Right lobe of liver (tissue), 6 donors: ENCODE measurements at regions not wholly inside any gene's neighbourhood (a gene's known extent, or its start where the extent isn't known, plus 50 kb on each side); places are given as distances from the start of the nearest gene placed in this dataset.

Experiments used
- ATAC-seq, 4 donors: fragments of 200-7000 bp; cut with Tn5 transposase; one replicate each; pipeline ENCODE4 v1.9.1; 2020; ENCODE audit warnings: mild to moderate bottlenecking in 4 of 4, moderate library complexity in 4 of 4
- DNase-seq, 3 donors: peaks; one replicate each; pipeline ENCODE4 v3.0.0-alpha.2; 2020
- H3K27ac ChIP-seq, 3 donors: fragments of 200-600 bp; one replicate each; pipeline ENCODE4 v1.8.0; 2022
- H3K27me3 ChIP-seq, 2 donors: fragments of 200-600 bp; one replicate each; pipeline ENCODE4 v1.8.0; 2022
- H3K36me3 ChIP-seq, 4 donors: fragments of 200-600 bp; sonication (generic) in 1 of 4; one replicate each; pipeline versions ENCODE4 v1.5.1 to v1.8.0; 2017 to 2022; ENCODE audit warnings: control low read depth in 1 of 4
- H3K4me1 ChIP-seq, 4 donors: fragments of 200-600 bp; sonication (generic) in 1 of 4; one replicate each; pipeline versions ENCODE4 v1.5.1 to v1.8.0; 2017 to 2022; ENCODE audit warnings: control low read depth in 1 of 4
- H3K4me3 ChIP-seq, 3 donors: fragments of 200-600 bp; one replicate each; pipeline ENCODE4 v1.8.0; 2022
- H3K9me3 ChIP-seq, 4 donors: fragments of 200-600 bp; sonication (generic) in 1 of 4; one replicate each; pipeline versions ENCODE4 v1.5.1 to v1.8.0; 2017 to 2022; ENCODE audit warnings: control low read depth in 1 of 4
- POLR2A ChIP-seq: fragments of 450-650 bp; IDR thresholded peaks from one replicate; pipeline ENCODE4 v1.6.1; 2017; ENCODE audit warnings: antibody characterized with exemption, mild to moderate bottlenecking
- WGBS: methylation state at CpG from one replicate; pipeline ENCODE4 v1.1.6; 2018; ENCODE audit warnings: low coverage, low lambda C conversion rate; ENCODE audit not compliant: insufficient coverage; ENCODE audit errors: missing lambda C conversion rate; 5-methylcytosine and 5-hydroxymethylcytosine counted together
- intact Hi-C, 2 donors: fragments of 100-400 bp; cut with DNase I; formaldehyde crosslinking; loops; one replicate each; pipeline versions ENCODE4 v1.11.2 to v1.14.1; 2022
- TF ChIP-seq, protein P1 (sequence below), 4 donors: fragments of 200-600 bp in 3 of 4; fragments of 450-650 bp in 1 of 4; IDR thresholded peaks; one replicate each; pipeline versions ENCODE4 v1.5.1 to v1.8.0; 2016 to 2022; ENCODE audit warnings: antibody characterized with exemption in 4 of 4, mild to moderate bottlenecking in 2 of 4
- donor health status: DM: no; HTN: yes; CAD: no.
- donor health status: DM: no; HTN: no; CAD: no.
- donor health status: DM: no; HTN: no; CAD: no.
- donor health status: DM: no; HTN: yes; CAD: no.
- donor health status: DM: no; HTN: yes; CAD: no.

DNA sequence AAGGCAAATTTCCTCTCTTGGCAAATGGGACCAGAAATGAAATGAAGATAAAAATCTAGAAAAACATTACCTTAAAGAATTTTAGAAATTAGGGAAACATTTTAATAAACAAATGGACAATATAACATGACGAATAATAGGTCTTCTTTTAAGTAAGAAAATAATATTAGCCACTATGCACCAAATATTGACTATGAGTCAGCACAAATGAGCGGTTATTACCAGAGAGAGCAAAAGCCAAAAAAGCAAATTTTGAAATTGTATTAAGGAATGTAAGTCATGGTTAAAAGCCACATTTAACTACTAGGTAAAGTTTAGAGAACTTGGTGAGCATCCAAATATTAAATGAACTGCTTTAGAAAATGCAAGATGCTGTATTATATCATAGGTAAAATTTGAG, 376.6 kb upstream of the JAG1 start:
- no peaks in the 10 kb centered on the region for H3K4me1 ChIP-seq
- intact Hi-C loops, result no loop called here
- no peaks in the 10 kb centered on the region for H3K36me3 ChIP-seq
- H3K4me3 ChIP-seq, result no peak overlapping the region
- no peak overlapping the region for H3K27ac ChIP-seq
- TF ChIP-seq POLR2A, result no peak
- TF ChIP-seq, protein P1, sequence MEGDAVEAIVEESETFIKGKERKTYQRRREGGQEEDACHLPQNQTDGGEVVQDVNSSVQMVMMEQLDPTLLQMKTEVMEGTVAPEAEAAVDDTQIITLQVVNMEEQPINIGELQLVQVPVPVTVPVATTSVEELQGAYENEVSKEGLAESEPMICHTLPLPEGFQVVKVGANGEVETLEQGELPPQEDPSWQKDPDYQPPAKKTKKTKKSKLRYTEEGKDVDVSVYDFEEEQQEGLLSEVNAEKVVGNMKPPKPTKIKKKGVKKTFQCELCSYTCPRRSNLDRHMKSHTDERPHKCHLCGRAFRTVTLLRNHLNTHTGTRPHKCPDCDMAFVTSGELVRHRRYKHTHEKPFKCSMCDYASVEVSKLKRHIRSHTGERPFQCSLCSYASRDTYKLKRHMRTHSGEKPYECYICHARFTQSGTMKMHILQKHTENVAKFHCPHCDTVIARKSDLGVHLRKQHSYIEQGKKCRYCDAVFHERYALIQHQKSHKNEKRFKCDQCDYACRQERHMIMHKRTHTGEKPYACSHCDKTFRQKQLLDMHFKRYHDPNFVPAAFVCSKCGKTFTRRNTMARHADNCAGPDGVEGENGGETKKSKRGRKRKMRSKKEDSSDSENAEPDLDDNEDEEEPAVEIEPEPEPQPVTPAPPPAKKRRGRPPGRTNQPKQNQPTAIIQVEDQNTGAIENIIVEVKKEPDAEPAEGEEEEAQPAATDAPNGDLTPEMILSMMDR (IDR thresholded peaks at IDR 0.05), result no peak
- no peaks in the 10 kb centered on the region for H3K27me3 ChIP-seq
- no peaks in the 10 kb centered on the region for H3K9me3 ChIP-seq
- WGBS, result 59% methylated on average over 2 of the region's 2 CpGs
- DNase-seq (no peak), ATAC-seq (no peak)

DNA sequence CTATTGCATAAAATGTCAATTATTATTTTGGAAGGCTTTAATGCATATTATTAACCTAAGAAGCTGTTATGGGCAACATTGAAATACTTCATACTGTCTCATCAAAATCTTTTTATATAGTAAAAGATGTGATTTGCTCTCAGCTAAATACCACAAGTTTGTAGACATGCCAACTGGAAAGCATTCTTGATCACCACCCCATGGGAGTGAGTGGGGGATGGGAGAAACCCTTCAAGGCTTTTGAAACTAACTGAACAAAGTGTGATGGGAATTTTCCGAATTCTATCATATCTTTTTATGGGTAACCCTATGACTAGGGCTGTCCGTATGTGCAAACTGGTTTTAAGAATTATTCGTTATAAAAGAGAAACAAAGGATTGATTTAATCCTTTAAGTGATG, 377.3 kb upstream of the JAG1 start:
- H3K27ac ChIP-seq, result no peak overlapping the region
- intact Hi-C loops, result no loop called here
- ATAC-seq (no peak), DNase-seq (no peak)
- no peak for TF ChIP-seq POLR2A
- TF ChIP-seq, protein P1 (IDR thresholded peaks at IDR 0.05), result no peak
- H3K4me3 ChIP-seq, result no peak overlapping the region
- H3K9me3 ChIP-seq, result no peaks in the 10 kb centered on the region
- WGBS, result 58% methylated on average over 3 of the region's 3 CpGs
- H3K4me1 ChIP-seq, result no peaks in the 10 kb centered on the region
- H3K36me3 ChIP-seq, result no peaks in the 10 kb centered on the region
- H3K27me3 ChIP-seq, result no peaks in the 10 kb centered on the region

DNA sequence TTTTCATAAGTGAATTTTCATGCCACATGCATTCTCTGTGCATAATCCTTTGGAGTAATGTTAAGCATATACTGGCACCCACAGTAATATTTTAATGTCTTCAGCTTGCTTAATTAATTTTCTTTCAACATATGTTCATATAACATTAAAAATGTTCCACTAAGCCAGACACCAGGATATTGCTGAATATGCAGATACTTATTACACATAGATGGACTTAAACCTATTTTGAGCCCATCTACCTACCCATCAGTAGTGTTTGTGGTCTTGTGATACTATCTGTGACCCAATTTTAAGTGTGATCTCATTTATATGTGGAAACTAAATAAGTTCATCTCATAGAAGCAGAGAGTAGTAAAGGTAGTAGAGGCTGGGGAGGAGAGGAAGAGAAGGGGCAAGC, 379.5 kb upstream of the JAG1 start:
- Histone ChIP-seq H3K27me3 (no peaks in the 10 kb centered on the region), H3K4me1 (no peaks in the 10 kb centered on the region), H3K36me3 (no peaks in the 10 kb centered on the region), H3K4me3 (no peak overlapping the region), H3K27ac (no peak overlapping the region), H3K9me3 (no peaks in the 10 kb centered on the region)
- DNase-seq (no peak), ATAC-seq (no peak)
- intact Hi-C loops, result no loop called here
- no peak for TF ChIP-seq POLR2A
- TF ChIP-seq, protein P1 (IDR thresholded peaks at IDR 0.05), result no peak

DNA sequence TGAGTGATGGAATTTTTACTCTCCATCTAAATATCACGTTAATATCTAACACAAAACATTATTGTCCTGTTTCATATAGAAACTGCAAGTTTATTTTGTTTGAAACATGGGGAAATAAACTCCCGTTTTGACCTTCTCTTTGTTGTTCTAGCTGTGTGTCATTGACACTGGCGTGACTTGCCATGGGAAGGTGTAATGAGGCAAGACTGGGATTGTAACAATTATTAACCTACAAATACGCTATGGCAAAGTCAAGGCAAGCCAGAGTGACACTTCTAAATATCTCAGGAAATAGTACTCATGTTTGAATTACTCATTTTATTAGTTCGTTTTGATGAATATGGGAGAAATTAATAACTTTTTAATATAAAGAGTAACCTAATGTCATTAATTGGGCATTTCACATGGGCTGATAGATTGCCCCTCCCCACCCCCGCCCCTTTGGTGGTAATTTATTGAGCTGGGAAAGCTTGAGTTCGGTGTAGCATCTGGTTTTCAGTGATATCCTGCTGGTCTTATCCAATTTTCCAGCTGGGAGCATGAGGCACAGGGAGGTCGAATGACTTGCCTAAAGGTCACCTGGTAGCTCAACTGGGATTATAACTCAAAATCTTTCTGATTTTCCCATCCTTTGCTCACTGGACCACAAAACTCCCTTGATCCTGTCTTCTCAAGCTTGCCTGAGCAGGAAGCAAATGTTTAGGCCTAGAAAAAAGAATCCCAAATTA, 380.6 kb upstream of the JAG1 start:
- ATAC-seq (peak in 2 of 4 donors; percentile 52 to 75), DNase-seq (no peak)
- WGBS, result 33% methylated on average over 8 of the region's 8 CpGs
- Histone ChIP-seq H3K27me3 (no peaks in the 10 kb centered on the region), H3K4me1 (no peaks in the 10 kb centered on the region), H3K36me3 (no peaks in the 10 kb centered on the region), H3K27ac (no peak overlapping the region), H3K4me3 (no peak overlapping the region), H3K9me3 (no peaks in the 10 kb centered on the region)
- no peak for TF ChIP-seq POLR2A
- TF ChIP-seq, protein P1 (IDR thresholded peaks at IDR 0.05), result no peak
- intact Hi-C loops, result no loop called here

DNA sequence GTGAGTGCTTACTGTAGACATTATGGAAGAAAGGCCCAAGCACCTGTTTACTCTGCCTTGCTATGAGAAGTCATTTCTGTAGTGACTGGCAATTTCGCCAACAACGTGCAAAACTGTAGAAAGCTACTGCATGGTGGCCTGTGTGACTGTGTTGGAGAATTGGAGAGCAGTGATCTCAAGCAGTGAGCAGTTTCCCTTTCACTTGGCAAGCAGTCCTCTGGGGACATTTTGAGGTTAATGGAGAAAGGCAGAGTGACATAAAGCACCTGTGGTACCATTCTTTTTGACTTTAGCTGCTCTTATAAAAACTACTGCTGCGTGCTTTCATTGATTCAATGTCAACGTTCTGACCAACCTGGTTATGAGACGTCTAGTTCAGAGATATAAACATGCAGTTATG, 382.6 kb upstream of the JAG1 start:
- Histone ChIP-seq H3K4me1 (no peaks in the 10 kb centered on the region), H3K36me3 (no peaks in the 10 kb centered on the region), H3K9me3 (no peaks in the 10 kb centered on the region), H3K27ac (no peak overlapping the region), H3K27me3 (no peaks in the 10 kb centered on the region), H3K4me3 (no peak overlapping the region)
- no peak for DNase-seq
- intact Hi-C loops, result no loop called here
- no peak for ATAC-seq
- no peak for TF ChIP-seq POLR2A
- TF ChIP-seq, protein P1 (IDR thresholded peaks at IDR 0.05), result no peak
- WGBS, result 69% methylated on average over 5 of the region's 5 CpGs
